ENCODE measurements at regions not wholly inside any gene's neighbourhood (a gene's known extent, or its start where the extent isn't known, plus 50 kb on each side); places are given as distances from the start of the nearest gene placed in this dataset.

DNA sequence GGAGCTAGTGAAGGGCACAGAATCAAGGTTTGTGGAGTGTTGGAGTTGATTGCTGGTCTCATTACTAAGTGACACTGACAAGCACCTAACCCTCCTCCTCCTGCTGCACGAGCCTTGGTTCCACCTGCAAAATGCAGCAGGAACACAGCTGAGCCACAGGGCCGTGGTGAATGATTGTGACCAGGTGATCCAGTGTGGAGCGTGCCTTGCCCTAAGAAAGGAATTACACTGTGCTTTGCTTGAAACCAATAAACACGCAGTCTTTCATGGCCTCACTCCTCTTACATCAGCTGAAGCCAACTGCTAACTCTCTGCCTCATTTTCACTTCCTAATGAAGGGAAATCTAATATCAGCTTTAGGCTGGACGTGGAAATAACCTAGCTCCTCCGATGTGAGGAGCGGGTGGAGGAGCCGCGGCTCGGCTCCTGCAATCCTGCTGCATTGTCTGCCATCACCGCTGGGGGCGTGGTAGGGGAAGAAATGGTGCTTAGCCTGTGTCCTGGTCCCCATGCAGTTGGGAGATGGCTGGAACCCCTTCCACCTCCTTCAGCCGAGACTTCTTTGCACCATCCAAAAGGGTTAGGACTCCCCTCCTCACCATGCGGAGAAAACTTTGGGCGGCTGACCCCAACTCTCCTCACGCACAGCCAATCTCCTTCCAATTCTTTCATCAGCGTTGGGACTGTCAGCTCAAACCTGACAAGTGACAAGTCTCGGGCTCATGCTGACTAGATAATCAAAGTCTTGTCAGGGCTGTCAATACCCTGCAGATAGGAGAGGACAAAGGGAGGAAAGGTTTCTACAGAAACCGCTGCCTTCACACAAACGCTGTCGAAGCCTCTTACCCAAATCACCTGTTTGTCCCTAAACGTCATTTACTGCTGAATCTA, 427.9 kb downstream of the ZNF536 start:
- Histone ChIP-seq H3K56ac (replicated peaks; ENCODE audit: insufficient read length, low read depth, low read length) (no peak overlapping the region), H3K4ac (replicated peaks; ENCODE audit: insufficient read length, low read depth, low read length) (peak overlapping the region; percentile 22), H3K4me3 (ENCODE audit: extremely low read depth in 1 of 4, insufficient read depth in 2 of 4, low read depth in 3 of 4, low read length in 4 of 4) (no peak overlapping the region), H3K79me2 (ENCODE audit: control insufficient read depth in 1 of 2, insufficient read depth in 2 of 2, low read length in 2 of 2) (no peaks in the 10 kb centered on the region), H3K23me2 (ENCODE audit: low read depth, low read length) (peaks cover 3% of the 10 kb centered on the region), H3K4me1 (replicated peaks in 1 of 4; ENCODE audit: control insufficient read depth in 3 of 4, insufficient read depth in 4 of 4, low read length in 3 of 4) (peaks cover 2 to 12% (median 6%) of the 10 kb centered on the region in 4 experiments; a peak in 6 of 7 replicates), H3K36me3 (ENCODE audit: control insufficient read depth in 2 of 4, insufficient read depth in 4 of 4, low read length in 3 of 4) (no peaks in the 10 kb centered on the region), H3K27ac (ENCODE audit: low read depth, low read length) (no peak overlapping the region), H3K27me3 (replicated peaks in 1 of 4; ENCODE audit: control insufficient read depth in 3 of 4, extremely low read depth in 1 of 4, insufficient read depth in 3 of 4, low read length in 3 of 4) (peaks cover 0 to 6% (median 1%) of the 10 kb centered on the region in 4 experiments; a peak in 2 of 7 replicates), H3K9ac (replicated peaks in 1 of 4; ENCODE audit: extremely low read depth in 1 of 4, low read depth in 3 of 4, low read length in 3 of 4) (no peak overlapping the region), H2AFZ (ENCODE audit: low read length) (peak overlapping the region; percentile 94), H2BK120ac (replicated peaks; ENCODE audit: low read depth, low read length) (no peak overlapping the region), H3K23ac (ENCODE audit: insufficient read length) (no peak overlapping the region), H3K9me3 (ENCODE audit: insufficient read depth in 2 of 2, low read depth in 1 of 2, low read length in 1 of 2) (no peaks in the 10 kb centered on the region), H2BK12ac (ENCODE audit: low read depth, low read length) (peak overlapping the region; percentile 94; the same call in 1 of the 2 replicates), H2BK20ac (ENCODE audit: low read length) (0 out of 2 replicates have a peak overlapping the region, but pooled peaks have one; percentile 80), H4K20me1 (replicated peaks in 1 of 2; ENCODE audit: control insufficient read depth in 1 of 2, insufficient read depth in 2 of 2, low read length in 2 of 2) (no peaks in the 10 kb centered on the region), H4K5ac (ENCODE audit: insufficient read length, low read depth, low read length) (no peak overlapping the region), H4K8ac (ENCODE audit: extremely low read depth, insufficient read depth, low read length) (no peak overlapping the region), H3K79me1 (ENCODE audit: low read depth, low read length) (no peaks in the 10 kb centered on the region), H2BK5ac (ENCODE audit: low read depth, low read length) (no peak overlapping the region), H3K4me2 (ENCODE audit: insufficient read depth in 1 of 2, low read depth in 2 of 2, low read length in 2 of 2) (no peak overlapping the region), H2AK5ac (ENCODE audit: low read depth, low read length) (no peak overlapping the region), H2BK15ac (ENCODE audit: low read length) (peak overlapping the region; percentile 95; the same call in 1 of the 2 replicates), H3K14ac (ENCODE audit: insufficient read length) (no peak overlapping the region), H4K91ac (replicated peaks; ENCODE audit: insufficient read length, low read length) (peak overlapping the region; percentile 52), H3K18ac (ENCODE audit: extremely low read depth, low read length) (no peak overlapping the region)
- ChIA-PET CTCF (ENCODE audit: partially characterized antibody) (interaction anchor here (0.6 to 3.6 kb wide), 54 partner anchors 11 to 934 kb away, joined by 3 to 60 read pairs (median 3); no protein-coding TSS in a partner anchor), POLR2A (ENCODE audit: partially characterized antibody) (no interaction called here)
- FAIRE-seq (no peak), DNase-seq (ENCODE audit: low read depth in 1 of 2, low spot score in 2 of 2) (peak; percentile 27 to 90)
- WGBS, 2 experiments (ENCODE audit: extremely low coverage in 1 of 2, insufficient coverage in 1 of 2, insufficient read length in 1 of 2, insufficient replicate concordance in 2 of 2, low coverage in 1 of 2, low lambda C conversion rate in 2 of 2, missing lambda C conversion rate in 1 of 2) = 57% methylated on average over 22 of the region's 22 CpGs; no CpG with 5 or more reads in 1 of the 2 experiments
- TF ChIP-seq RAD21 (IDR thresholded peaks at IDR 0.05 in 1 of 2, conservative IDR thresholded peaks at IDR 0.05 in 1 of 2; ENCODE audit: low read depth in 2 of 2, low read length in 2 of 2) (peak; percentile 71 to 75), SP1 (IDR thresholded peaks at IDR 0.05; ENCODE audit: low read depth, low read length) (no peak), YY1 (IDR thresholded peaks at IDR 0.05; ENCODE audit: low read depth, low read length) (0 out of 2 replicates have a peak, but pooled peaks have one; percentile 50), CTBP2 (IDR thresholded peaks at IDR 0.05; ENCODE audit: borderline replicate concordance, insufficient read depth, insufficient read length, low read length) (peak; percentile 76), CEBPB (IDR thresholded peaks at IDR 0.05; ENCODE audit: low read depth, low read length) (no peak), POLR2A (IDR thresholded peaks at IDR 0.05; ENCODE audit: control extremely low read depth in 1 of 2, low read depth in 2 of 2, low read length in 2 of 2) (no peak), CBX5 (IDR thresholded peaks at IDR 0.05; ENCODE audit: low read depth, low read length) (no peak), GABPA (IDR thresholded peaks at IDR 0.05; ENCODE audit: borderline replicate concordance, insufficient read depth, low read length) (peak; percentile 43; the same call in 1 of the 2 replicates), SUZ12 (IDR thresholded peaks at IDR 0.05; ENCODE audit: low read length) (no peak), GTF2F1 (IDR thresholded peaks at IDR 0.05; ENCODE audit: borderline replicate concordance, low read depth, low read length) (no peak)
- TF ChIP-seq, protein P1, sequence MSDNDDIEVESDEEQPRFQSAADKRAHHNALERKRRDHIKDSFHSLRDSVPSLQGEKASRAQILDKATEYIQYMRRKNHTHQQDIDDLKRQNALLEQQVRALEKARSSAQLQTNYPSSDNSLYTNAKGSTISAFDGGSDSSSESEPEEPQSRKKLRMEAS (IDR thresholded peaks at IDR 0.05) = no peak
